GM18873 (cell line): ENCODE measurements at regions not wholly inside any gene's neighbourhood (a gene's known extent, or its start where the extent isn't known, plus 50 kb on each side); places are given as distances from the start of the nearest gene placed in this dataset.

Experiments used
- ATAC-seq: cut with Tn5 transposase; IDR thresholded peaks from one replicate; pipeline ENCODE4 v1.9.1; 2021; ENCODE audit warnings: mild to moderate bottlenecking, moderate library complexity, moderate number of reproducible peaks; ENCODE audit not compliant: unreplicated experiment, low FRiP score

DNA sequence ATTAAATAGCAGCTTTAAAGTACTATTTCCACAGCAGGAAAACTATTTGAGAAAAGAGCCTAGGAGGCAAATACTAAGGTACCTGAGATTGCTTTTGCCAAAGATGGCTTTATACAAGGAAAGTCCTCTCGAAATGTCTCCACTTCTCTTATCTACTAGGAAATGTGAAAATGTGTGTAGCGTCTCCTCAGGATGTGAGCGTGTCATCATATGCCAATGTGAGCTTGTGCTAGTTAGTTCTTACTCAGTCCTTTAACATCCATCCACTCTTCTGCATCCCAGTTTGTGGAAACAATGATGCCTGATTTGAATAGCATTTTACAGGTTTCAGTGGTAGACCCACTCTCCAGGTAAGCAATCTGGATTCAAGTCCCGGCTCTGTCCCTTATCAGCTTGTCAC is 421.0 kb downstream of the DYNC2H1 start:
- no peak for ATAC-seq

DNA sequence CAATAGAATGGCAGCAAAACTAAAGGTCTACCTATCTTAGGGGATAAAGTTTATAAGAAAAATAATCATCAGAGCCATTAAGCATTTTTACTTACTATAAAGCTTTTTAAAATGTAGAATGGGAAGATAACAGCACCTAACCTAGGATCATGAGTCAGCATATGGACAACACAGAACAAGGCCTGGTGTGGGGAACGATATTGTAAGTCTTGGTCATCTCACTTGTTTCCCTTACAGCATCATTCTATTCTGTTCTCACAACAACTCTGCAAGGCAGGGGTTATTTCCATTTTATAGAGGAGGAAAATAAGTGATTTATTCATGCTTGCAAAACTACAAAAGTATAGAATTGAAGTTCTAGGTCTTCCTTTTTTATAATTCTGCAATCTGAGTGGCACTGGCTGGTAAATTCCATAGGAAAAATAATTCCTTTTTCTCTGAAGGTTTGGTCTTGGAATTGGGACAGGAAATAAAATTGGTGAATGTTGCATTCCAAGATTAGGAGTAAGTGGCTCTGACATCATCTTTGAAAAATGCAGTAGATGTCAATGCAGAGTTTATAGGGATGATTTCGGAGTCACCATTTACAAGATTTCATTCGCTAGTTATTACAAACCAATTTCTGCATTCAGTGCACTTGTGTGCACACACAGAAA is 423.0 kb downstream of the DYNC2H1 start:
- no peak for ATAC-seq

DNA sequence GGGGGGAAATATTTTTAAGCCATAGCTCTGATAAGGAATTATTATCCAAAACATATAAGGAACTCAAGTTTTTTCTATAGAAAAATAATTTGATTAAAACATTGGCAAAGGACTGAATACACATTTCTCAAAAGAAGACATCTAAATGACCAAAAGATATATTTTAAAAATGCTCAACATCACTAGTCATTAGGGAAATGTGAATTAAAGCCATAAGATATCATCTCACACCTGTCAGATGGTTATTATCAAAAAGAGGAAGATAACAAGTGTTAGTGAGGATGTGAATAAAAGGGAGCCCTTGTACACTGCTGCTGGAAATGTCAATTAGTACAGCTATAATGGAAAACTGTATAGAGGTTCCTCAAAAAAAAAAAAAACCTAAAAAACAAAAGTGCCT is 425.0 kb downstream of the DYNC2H1 start:
- ATAC-seq: no peak

DNA sequence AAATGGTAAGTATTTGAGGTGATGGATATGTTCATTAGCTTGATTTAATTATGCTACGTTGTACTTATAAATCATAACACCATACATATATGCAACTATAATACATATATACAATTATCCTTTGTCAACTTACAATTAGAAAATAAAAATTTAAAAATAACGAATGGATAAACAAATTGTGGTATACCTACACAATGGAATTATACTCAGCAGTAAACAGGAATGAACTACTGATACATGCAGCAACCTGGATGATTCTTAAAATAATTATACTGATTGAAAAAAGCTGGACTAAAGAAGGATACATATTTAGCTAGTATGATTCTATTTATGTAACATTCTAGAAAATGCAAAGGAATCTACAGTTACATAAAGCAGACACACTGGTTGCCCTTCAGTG is 425.7 kb downstream of the DYNC2H1 start:
- ATAC-seq: no peak

DNA sequence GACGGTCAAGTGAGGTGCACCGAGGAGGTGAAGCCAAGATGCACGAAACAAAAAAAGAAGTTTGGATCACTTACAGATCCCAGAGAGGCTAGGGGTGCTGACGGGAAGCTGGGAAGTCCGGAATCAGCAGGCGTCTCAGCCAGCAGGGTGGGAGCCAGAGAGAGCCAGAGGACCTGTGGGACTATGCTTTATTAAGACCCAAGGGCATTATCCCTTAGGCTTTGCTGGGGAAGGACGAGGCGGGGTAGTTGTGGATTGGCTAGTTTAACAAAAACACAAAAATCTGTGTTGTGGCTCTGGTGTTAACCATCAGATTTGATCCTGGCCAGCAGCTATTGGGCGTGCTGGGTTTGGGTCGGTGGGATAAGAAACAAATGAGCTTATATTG is 427.1 kb downstream of the DYNC2H1 start:
- no peak for ATAC-seq

DNA sequence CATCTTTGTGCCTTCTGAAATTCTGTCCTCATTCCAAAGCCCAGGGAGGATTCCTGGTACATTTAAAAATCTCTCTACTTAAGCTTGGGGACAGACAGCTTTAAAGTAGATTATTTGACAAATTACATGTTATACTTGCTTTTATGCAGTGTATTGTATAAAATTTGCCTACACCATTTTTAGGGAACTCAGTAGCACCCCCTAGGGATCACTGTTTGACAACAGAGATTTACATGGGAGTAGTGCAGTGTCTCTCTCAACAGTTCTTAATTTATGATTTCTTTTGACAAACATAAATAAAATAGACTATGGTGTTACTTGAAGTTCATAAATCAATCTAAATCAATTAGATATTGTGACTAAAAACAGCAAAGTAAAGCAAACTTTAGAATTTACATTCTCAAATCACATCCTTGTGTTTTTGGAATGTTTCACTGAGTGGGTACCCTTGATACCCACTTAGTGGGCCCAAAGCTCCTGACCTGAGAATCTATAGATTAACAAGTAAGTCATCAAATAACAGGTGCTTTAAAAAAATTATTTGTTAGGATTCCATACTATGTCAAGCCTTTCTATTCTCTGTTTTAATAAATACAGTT is 428.8 kb downstream of the DYNC2H1 start:
- ATAC-seq: no peak

DNA sequence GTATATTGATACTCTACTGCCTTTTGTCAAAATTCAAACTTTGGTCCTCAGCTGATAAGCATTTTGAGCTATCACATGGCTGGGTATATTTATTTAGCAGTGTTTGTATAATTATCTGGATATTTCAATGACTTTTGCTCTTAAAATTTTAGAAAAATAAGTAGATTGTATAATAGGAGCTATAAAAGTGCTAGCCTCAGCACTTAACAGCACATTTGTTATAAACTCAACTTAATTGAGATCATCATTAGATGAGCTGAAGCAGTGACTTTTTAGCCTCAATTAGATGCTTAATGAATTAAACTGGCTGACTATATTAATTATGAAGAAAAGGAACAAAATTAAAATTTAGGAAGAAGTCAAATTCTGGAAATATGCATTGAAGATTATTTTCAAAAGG is 429.9 kb downstream of the DYNC2H1 start:
- ATAC-seq: no peak

DNA sequence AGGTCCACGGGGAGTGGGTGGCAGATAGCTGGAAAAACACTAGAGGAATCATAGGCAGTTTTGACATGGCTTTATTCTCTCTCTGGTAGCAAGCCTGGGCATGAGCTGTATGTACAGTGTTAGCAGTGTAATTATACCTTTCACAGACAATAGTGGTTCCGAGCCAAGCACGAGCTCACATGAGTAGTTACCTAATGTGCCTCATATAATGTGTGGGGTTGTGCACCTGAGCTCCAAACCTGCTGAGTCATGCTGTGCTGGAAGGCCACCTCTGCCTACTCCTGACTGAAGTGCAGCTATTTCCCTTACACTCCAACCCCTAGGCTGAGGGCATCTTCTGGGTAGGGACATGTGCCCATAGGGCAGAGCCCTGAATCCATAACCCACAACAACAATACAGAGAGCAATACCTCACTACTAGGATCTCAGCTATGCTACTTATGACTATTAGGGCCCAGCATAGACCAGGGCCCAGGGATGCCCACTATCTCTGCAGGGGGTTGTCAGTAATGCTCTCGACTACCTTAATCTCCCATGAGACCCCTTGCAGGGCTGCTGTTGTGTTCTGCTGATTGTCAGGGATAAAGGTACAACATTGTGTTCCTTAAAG is 432.1 kb downstream of the DYNC2H1 start:
- ATAC-seq: no peak

DNA sequence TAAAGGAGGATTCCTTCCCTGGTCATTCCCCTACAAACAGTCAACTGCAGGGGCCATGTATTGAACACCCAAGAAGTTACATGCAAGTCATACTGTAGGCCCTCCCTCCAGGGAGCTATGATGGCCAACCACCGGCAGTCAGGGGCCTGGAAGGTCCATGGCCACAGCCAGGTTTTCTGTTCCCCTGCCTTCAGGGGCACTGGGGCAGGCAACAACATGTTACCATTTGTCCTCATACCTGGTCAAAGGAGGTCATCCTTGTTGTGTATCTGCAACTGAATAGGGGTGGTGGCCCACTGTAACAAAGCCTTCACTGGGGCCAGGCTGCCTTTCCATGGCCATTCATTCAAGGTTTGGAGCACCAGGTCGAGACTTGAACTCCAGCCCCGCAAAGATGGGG is 433.6 kb downstream of the DYNC2H1 start:
- no peak for ATAC-seq

DNA sequence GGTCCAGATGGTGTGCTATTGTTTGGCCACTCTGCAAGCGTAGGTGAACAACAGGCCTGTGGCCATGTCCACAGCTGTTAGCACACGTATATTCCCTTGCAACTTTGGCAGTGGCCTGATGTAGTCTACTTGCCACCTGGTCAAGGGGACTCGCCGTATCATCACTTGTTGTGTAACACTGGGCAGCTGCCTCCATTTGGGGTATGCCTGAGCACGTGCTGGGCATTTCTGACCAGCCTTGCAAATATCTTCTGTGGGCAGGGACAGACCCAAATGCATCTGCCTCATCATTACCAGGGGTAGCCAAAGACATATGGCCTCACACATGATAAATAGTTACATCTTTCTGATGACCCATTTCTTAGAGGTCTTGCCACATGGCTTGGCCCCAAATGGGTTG is 434.2 kb downstream of the DYNC2H1 start:
- no peak for ATAC-seq

DNA sequence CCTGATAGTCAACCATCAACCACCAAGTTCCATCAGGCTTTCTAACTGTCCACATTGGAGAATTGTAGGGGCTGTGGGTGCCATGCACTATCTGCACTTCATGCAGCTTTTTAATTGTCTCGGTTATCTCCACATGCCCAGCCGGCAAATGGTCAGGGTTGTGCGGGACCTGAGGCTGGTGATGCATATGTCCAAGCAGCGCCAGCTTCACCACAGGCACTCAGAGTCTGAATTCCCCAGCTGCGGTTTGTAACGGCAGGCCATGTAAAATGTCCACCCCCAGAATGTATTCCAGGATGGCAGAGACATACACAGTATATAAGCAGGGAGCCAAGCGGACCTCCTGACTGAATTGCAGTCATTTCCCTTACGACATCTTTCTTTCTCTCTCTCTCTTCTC is 435.6 kb downstream of the DYNC2H1 start:
- no peak for ATAC-seq

DNA sequence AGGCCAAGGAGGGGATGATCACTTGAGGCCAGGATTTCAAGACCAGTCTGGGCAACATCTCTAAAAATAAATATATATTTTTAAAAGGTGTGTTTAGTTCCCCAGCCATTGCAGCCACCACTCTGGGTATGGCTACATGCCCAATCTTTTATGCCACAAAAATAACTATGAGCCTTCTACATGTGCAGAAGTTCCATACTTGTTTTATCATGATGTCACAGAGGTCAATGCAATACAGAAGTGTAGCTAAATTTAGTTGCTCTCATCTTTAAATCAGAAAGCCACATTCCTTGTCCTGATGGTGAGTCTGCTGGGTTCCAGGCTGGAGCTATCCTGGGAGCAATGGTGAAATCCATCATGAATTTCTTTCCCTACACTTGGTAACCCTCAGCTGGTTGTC is 436.3 kb downstream of the DYNC2H1 start:
- ATAC-seq: no peak

DNA sequence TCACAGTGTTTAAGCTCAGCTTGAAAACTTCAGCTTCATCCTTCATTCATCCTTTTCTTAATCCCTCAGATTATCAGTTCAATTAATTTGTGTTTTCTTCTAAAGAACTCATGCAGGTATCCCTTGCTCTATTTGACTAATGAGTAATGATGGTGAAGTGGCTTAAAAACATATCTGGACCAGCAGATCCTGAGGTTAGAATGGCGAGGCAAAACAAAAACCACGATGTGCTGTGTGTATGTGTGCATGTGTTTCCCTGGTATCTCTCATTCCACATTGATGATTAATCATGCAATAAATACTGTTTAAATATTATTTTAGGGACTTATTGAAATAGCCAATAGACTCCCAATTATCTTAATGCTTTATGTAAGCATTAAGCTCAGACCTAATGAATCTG is 437.0 kb downstream of the DYNC2H1 start:
- no peak for ATAC-seq

DNA sequence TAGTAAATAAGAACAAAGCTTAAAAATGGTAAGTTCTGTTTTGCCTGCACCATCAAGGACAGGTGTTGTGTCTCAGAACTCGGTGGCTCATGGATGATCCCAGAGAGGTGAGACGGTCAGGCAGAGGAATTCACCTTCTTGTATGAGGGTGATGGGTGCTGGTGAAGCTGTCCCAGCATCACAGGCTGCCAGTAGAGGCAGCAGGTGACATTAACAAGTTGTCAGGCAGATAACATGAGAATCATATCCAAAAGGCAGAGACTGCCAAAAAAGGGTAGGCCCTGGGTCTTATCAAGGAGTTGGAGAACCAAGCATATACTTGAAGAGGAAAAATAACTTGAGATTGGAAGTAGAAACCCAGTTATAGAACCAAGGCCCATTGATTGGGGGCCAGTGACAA is 437.8 kb downstream of the DYNC2H1 start:
- no peak for ATAC-seq

DNA sequence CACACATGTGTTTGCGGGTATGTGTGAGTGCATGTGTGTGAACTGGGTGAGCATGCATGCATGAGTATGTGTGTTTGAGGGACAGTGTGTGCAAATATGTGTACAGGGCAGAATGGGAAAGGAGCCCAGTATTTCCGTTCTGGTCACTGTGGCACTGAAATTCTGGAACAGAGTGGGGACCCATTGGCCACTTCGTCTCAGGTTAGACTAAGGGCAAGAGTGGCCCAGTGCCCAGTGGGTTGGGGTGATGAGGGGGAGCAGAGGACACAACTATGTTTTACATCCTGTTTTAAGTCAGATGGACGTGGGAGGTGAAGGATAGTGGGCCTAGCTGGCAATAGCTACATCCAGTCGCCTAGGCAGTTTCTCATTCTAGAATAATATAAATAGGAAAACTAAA is 438.5 kb downstream of the DYNC2H1 start:
- no peak for ATAC-seq

DNA sequence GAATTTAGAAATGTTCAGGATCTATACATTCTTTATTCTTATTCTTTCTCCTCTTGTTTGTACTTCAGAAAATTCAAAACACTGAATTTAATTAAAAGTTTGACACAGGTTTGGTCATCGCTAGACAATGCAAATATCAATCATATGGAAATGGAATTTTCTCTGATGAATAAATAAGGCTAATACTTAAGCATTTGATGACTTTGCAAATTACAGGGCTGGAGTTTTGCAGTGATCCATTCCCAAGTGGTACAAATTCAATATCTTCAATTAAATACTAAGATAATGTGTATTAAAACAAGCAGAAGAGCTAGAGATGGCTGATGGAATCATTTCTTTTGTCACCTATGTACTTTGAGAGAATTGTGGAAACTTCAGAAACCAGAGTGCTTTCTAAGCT is 439.6 kb downstream of the DYNC2H1 start:
- ATAC-seq: no peak

DNA sequence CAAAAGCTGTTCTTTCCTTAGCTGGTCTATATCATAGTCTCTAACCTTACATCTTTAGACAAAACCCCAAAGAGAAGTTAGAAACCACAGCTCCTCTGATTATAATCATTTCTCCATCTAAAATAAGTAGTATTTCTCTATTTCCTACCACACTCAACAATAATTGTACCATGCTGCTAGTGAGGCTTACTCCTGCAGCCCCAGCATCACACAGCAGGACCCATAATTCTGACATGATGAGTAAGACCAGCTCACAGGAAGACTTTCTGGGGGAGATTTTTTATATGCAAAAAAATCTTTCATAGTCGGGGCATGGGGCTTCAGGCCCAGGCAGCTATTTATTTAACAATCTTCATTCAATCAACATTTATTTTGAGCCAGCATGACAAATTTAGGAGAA is 441.6 kb downstream of the DYNC2H1 start:
- ATAC-seq: no peak

DNA sequence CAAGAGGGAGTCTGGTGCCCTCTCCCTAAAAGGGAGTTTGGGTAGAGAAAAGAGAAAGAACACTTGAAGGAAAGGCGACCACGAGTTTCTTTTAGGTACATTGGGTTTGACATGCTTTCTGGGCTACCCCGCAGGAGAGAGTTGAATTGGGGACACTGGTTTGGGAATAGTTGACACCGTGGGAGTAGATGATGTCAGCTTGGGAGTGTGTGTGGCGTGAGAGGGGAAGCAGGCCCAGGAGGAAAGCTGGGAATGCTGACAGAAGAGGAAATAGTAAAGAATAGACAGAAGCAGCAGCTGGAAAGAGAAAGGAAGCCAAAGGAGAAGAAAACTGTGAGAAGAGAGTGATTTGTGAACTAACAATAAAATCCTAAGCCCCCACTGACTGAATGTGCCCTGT is 442.9 kb downstream of the DYNC2H1 start:
- no peak for ATAC-seq

DNA sequence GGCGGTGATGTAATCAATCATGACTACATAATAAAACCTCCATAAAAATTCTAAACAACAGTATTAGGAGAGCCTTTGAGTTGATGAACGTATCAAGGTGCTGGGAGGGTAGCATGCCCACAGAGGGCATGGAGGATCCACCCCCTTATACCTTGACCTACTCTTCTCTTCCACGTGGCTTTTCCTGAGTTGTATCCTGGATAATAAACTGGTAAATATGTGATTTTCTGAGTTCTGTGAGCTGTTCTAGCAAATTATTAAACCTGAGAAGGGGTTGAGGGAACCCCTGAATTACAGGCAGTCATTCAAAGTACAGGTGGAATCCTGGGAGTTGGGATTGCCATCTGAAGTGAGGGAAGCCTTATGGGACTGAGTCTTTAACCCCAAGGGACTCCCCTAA is 446.9 kb downstream of the DYNC2H1 start:
- ATAC-seq: no peak

DNA sequence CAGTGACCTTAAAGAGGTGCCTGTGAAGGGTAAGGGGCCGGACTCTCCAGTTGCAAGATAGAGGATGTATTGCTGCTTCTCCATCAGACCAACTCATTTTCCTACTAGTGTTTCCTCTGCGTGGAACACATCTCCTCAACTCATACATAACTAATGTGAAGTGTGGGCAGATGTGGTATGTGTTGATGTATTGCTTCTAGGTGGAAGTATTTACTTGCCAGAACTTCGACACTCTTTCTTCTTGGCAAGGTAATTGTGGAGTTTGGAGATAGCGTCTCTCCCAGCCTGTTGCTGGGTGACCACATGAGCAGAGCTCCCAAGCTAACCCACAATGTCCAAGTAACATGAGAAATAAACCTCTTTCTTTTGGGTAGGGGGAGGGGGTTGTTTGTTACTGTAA is 456.9 kb downstream of the DYNC2H1 start:
- ATAC-seq: no peak

DNA sequence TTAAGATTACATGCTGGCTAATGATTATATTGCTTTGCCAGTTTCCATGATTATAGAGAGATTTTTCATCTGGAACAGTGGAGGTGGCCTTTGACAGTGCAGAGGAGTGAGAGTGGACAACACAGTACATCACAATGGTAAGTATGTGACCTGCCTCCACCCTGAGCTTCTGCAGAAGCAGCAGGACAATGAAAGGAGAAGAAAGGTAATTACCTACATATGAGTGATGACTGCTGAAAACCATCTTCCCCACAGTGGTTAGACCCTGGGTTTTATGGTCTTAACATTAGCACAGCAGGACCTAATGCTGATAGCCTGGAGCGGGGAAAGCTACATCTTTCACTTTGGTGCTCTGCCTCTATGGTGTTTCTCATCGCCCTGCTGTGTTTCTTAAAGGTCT is 454.7 kb upstream of the DDI1 start:
- no peak for ATAC-seq

DNA sequence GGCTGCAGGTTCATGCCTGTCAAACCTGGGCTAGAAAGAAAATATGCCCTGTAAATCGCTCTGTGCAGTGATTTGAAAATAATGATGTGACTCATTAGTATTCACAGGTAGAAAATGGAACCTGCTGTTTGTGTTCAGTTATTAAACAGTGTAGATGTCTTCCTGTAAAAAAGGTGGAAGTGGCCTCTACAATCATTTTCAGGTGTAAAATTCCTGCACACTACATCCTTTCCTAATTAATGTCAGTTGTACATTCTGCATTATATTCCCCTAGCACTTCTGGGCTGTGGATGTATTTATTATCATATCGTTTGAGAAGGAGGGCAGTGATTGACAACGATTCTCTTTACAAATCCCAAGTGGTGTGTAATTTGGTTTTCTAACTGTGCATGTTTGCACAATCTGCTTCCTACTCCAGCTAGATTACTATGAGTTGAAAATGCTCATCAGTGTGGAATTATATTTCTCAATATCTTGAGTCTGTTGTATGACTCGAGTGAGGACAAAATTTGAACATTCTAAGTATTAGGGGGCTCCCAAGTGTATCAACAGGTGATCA is 454.0 kb upstream of the DDI1 start:
- no peak for ATAC-seq
